T-helper 17 cell (primary cell): ENCODE measurements at regions not wholly inside any gene's neighbourhood (a gene's known extent, or its start where the extent isn't known, plus 50 kb on each side); places are given as distances from the start of the nearest gene placed in this dataset.
"Not testable (repeated sequence)": the region's sequence is repeated elsewhere in the genome, so short reads cannot be mapped to it uniquely, and the experiment has no call there.

Experiments used
- ATAC-seq: fragments of 150-1000 bp; cut with Tn5 transposase; 2 replicates; pipeline ENCODE4 v1.10.0; 2021; ENCODE audit warnings: mild to moderate bottlenecking, moderate library complexity
- DNase-seq, 3 donors: peaks; one replicate each; pipeline versions ENCODE4 v3.0.0 to v3.0.0-alpha.2; 2020 to 2021
- H3K9me3 ChIP-seq: one replicate; pipeline ENCODE4 v1.7.0; 2013; ENCODE audit warnings: low read length, mild to moderate bottlenecking; ENCODE audit not compliant: control insufficient read depth, poor library complexity, severe bottlenecking
- H3K27ac Mint-ChIP-seq: one replicate; pipeline ENCODE4 v1.8.0; 2022; ENCODE audit warnings: mild to moderate bottlenecking, moderate library complexity, mixed read lengths
- H3K27me3 Mint-ChIP-seq: one replicate; pipeline ENCODE4 v1.8.0; 2022; ENCODE audit warnings: mixed read lengths
- H3K36me3 Mint-ChIP-seq: one replicate; pipeline ENCODE4 v1.8.0; 2022; ENCODE audit warnings: low read depth, mixed read lengths
- H3K4me1 Mint-ChIP-seq: one replicate; pipeline ENCODE4 v1.8.0; 2022; ENCODE audit warnings: mild to moderate bottlenecking, mixed read lengths
- H3K4me3 Mint-ChIP-seq: one replicate; pipeline ENCODE4 v1.8.0; 2022; ENCODE audit warnings: mild to moderate bottlenecking, moderate library complexity, mixed read lengths

DNA sequence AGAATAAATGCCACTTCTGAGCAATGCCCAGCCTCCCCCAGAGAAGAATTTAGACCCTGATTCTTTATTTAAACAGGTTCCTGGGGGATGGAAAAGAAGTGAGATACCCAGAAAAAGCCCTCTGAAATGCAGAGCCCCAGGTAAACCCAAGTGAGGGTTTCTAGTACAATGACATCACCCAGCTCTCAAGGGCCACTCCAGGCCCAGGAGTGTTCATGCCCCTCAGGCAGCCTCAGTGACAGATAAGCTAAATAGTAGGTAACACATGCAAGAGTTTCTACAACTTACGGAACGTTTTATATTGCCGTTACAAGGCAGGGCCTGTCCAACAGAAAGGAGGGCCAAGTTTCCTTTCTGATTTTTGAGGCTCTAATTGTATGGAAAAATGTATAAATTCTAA is 683.7 kb upstream of the SALL1 start:
- DNase-seq (no peak), ATAC-seq (no peak)
- Mint-ChIP-seq H3K27me3 (no peaks in the 10 kb centered on the region), H3K36me3 (no peaks in the 10 kb centered on the region), H3K4me1 (no peaks in the 10 kb centered on the region), H3K4me3 (no peak overlapping the region), H3K27ac (no peak overlapping the region)
- no peaks in the 10 kb centered on the region for H3K9me3 ChIP-seq

DNA sequence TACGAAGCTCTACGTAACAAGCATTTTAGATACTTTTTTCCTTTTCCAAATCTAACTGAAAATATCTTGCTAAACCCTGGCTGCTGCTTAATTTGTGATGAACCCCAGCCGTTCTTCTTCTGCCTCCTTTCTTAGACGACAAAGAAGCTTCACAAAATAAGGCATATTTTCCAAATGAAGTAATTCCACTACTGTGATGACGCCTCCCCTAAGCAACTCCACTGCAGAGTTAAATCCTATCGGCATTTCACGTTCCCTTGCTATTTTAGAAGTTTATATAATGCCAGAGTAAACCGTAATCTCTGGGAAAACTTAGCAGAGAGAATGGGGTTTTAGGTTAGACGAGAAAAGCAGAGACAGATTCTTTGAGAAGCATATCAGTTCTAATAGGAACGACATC is 683.1 kb upstream of the SALL1 start:
- no peak overlapping the region for H3K4me3 Mint-ChIP-seq
- ATAC-seq (no peak), DNase-seq (no peak)
- H3K4me1 Mint-ChIP-seq = no peaks in the 10 kb centered on the region
- no peaks in the 10 kb centered on the region for H3K36me3 Mint-ChIP-seq
- no peaks in the 10 kb centered on the region for H3K27me3 Mint-ChIP-seq
- no peak overlapping the region for H3K27ac Mint-ChIP-seq
- no peaks in the 10 kb centered on the region for H3K9me3 ChIP-seq

DNA sequence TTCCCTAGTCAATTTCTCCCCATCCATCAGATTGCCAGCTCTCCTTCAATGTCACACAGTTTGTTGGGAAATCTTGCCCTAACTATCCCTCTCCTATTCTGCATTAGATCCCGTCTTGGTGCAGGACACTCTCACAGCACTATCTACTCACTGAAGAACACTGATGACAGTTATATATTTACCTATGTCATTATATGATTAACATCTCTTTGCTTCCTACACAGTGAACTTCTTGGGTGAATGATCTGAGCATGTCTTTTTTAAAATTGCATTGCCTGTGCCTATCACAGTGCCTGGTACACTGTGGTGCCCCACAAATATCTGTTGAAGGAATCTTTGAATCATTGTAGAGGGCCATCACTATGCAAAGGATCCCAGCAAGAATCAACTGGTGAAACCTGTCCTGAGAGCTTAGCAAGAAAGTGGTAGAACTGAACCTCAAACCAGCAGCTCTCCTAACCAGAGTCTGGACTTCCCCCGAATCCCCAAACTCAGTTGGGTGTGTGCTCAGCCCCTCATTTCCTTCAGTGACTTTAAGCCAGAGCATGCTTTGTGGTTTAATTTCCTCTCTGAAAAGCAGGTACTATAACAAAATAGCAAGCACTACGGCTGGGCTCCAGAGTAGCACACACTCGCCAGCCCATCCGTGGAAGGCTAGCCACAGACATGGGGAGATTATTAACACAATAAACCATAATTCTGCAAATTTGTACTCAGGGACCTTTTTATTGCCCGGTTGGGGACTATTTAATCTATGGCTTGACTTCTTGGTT is 680.7 kb upstream of the SALL1 start:
- no peak for DNase-seq
- H3K4me1 Mint-ChIP-seq = no peaks in the 10 kb centered on the region
- no peaks in the 10 kb centered on the region for H3K36me3 Mint-ChIP-seq
- no peak overlapping the region for H3K27ac Mint-ChIP-seq
- H3K27me3 Mint-ChIP-seq = no peaks in the 10 kb centered on the region
- no peak for ATAC-seq
- no peaks in the 10 kb centered on the region for H3K9me3 ChIP-seq
- H3K4me3 Mint-ChIP-seq = no peak overlapping the region

DNA sequence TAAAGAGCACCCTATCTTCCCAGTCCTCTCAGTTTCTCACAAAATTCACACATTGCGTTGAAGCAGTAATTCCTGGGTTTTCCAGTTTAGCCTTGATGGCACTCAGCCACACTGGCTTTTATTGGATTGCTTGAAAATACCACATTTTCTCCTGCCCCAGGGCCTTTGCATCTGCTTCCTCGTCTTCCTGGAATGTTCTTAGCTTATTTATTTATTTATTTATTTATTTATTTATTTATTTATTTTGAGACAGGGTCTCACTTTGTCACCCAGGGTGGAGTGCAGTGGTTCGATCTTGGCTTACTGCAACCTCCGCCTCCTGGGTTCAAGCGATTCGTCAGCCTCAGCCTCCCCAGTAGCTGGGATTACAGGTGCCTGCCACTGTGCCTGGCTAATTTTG is 680.0 kb upstream of the SALL1 start:
- not testable (repeated sequence) for DNase-seq, H3K27me3 Mint-ChIP-seq, H3K4me1 Mint-ChIP-seq, H3K27ac Mint-ChIP-seq, H3K36me3 Mint-ChIP-seq, H3K4me3 Mint-ChIP-seq, H3K9me3 ChIP-seq, ATAC-seq

DNA sequence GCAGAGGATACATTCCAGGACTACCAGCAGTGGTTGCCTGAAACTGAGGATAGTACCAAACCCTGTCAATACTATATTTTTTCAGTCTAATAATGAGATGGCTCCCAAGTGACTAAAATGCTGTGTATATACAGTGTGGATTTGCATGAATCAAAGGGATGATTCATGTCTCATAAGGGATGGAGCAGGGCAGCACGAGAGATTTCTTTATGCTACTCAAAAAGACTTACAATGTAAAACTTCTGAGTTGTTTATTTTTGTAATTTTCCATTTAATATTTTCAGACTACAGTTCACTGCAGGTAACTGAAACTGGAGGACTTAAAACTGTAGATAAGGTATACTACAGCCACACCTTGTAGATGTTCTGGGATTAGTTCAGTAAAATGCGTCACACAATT is 674.7 kb upstream of the SALL1 start:
- ATAC-seq = no peak
- Mint-ChIP-seq H3K4me3 (no peak overlapping the region), H3K27me3 (no peaks in the 10 kb centered on the region), H3K36me3 (no peaks in the 10 kb centered on the region), H3K27ac (no peak overlapping the region), H3K4me1 (no peaks in the 10 kb centered on the region)
- H3K9me3 ChIP-seq = no peaks in the 10 kb centered on the region
- no peak for DNase-seq

DNA sequence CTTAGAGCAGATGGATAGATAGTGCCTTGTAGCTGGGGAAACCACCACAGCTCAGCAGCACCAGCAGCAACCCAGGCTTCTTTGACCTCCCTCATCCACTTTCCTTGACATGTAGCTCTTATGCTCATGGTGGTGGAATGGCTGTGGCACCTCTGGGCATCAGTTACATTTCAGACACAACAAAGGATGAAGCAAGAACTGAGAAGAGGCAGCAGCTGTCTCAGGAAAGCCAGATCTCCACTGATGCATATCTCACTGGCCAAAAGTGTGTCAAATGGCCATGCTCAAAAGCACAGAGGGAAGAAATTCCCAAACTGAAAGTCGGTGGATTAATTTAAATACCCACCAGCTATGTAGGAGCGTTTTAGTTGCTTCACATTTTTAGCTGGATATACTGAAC is 671.4 kb upstream of the SALL1 start:
- ATAC-seq = no peak
- no peaks in the 10 kb centered on the region for H3K9me3 ChIP-seq
- no peaks in the 10 kb centered on the region for H3K27me3 Mint-ChIP-seq
- DNase-seq = no peak
- H3K4me3 Mint-ChIP-seq = no peak overlapping the region
- no peaks in the 10 kb centered on the region for H3K36me3 Mint-ChIP-seq
- H3K4me1 Mint-ChIP-seq = no peaks in the 10 kb centered on the region
- H3K27ac Mint-ChIP-seq = no peak overlapping the region

DNA sequence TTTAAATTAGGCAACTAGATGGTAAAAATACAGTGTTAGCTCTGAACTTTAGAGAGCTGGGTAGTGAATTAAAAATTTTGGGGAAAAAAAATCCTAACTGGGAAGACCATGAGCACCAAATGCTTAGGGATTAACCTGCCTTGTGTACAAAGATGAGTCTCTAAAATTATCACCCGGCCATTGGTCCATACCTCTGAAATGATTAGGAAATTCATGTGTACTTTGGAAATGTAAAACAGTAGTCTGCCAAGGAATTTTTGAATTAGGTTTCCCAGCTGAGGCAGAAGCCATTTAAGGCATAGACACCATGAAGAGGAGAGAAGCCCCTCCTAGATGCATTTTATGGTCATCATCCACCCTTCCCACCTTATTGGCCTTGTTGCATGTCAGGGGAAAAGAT is 670.5 kb upstream of the SALL1 start:
- Mint-ChIP-seq H3K27me3 (no peaks in the 10 kb centered on the region), H3K36me3 (no peaks in the 10 kb centered on the region), H3K27ac (no peak overlapping the region), H3K4me1 (no peaks in the 10 kb centered on the region), H3K4me3 (no peak overlapping the region)
- DNase-seq = no peak
- H3K9me3 ChIP-seq = no peaks in the 10 kb centered on the region
- no peak for ATAC-seq

DNA sequence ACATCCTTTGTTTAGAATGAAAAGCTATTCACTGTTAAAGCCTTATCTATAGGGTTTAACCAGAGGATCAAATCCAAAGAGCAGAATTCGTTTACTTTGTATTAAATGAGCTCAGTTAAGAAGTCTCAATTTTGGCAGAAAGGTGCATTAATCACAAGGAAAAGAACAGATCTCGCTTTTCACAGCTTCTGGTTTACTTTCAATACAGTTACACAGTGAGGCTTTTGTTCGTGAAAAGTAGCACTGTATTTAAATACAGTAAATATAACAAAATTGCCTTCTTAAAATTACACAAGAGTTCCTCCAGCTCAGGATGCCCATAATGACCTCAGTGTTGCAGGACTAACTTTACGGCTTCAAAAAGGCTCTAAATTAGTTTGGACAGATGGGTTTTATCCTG is 669.1 kb upstream of the SALL1 start:
- Mint-ChIP-seq H3K4me1 (no peaks in the 10 kb centered on the region), H3K27me3 (no peaks in the 10 kb centered on the region), H3K36me3 (no peaks in the 10 kb centered on the region), H3K4me3 (no peak overlapping the region), H3K27ac (no peak overlapping the region)
- no peaks in the 10 kb centered on the region for H3K9me3 ChIP-seq
- no peak for ATAC-seq
- DNase-seq = no peak

DNA sequence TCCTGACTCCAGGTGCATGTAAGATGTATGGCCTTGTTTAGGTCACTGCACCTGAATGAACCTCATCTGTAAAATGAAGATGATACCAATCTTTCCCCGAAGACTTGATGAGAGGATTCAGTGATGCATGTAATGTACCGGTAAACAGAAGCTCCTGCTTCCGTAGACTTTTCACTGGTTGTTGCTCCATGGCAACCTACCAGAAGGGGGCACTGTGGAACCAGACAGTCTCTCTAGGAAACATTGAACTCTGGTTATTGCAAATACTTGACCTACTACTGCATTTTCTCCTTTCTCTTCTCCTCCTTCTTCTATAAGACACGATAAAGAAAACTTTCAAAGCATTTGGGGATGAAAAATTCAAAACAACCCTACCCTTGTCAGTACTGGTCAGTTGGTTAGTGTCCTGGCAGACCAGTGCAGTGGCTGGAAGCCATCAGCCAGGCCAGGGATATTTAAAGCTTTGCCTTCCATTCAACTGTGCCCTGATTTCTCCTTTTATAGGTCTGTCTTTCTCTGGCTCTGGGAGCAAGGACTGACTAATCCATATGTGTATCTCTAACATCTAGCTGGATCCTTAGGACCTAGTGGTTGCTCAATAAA is 667.4 kb upstream of the SALL1 start:
- no peaks in the 10 kb centered on the region for H3K4me1 Mint-ChIP-seq
- no peak for DNase-seq
- no peak for ATAC-seq
- H3K36me3 Mint-ChIP-seq = no peaks in the 10 kb centered on the region
- no peaks in the 10 kb centered on the region for H3K9me3 ChIP-seq
- no peaks in the 10 kb centered on the region for H3K27me3 Mint-ChIP-seq
- H3K27ac Mint-ChIP-seq = no peak overlapping the region
- no peak overlapping the region for H3K4me3 Mint-ChIP-seq

DNA sequence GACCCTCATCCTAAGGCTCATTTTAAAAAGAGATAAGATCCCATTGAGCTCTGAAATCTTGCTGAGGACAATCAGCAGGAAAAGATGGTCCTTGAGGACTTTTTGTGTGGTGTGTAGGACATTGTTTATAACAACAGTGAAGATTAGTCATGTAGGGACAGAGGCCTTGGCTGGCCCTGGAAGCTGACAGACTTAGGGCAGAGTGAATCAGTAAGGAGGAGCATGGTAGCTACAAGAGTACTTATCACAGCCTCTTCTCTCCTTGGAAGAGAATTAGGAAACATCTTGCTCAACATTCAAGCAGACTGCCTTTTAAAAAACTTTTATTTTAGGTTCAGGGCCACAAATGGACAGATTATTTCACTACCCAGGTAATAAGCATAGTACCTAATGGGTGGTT is 665.9 kb upstream of the SALL1 start:
- H3K4me1 Mint-ChIP-seq = no peaks in the 10 kb centered on the region
- DNase-seq (no peak), ATAC-seq (no peak)
- H3K36me3 Mint-ChIP-seq = no peaks in the 10 kb centered on the region
- H3K9me3 ChIP-seq = no peaks in the 10 kb centered on the region
- no peaks in the 10 kb centered on the region for H3K27me3 Mint-ChIP-seq
- H3K27ac Mint-ChIP-seq = no peak overlapping the region
- no peak overlapping the region for H3K4me3 Mint-ChIP-seq

DNA sequence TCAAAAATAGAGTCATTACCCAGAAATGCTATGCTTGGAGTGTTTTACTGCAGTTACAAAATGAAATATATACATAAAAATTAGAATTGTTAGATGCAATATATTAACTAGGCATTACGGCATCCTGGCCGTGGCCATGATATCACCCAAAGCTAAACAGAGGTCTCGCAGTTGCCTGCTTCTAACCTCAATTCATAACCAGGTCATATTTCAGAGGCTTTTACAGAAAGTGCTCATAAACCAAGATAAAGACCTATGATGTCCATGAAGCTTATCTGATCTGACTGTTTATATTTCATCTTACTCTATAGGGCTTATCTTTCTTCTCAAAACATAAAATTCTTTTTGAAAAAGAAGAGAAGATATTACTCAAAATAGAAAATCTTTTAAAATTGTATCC is 664.5 kb upstream of the SALL1 start:
- no peaks in the 10 kb centered on the region for H3K4me1 Mint-ChIP-seq
- H3K27ac Mint-ChIP-seq = no peak overlapping the region
- no peak for DNase-seq
- H3K4me3 Mint-ChIP-seq = no peak overlapping the region
- ATAC-seq = no peak
- no peaks in the 10 kb centered on the region for H3K27me3 Mint-ChIP-seq
- H3K9me3 ChIP-seq = no peaks in the 10 kb centered on the region
- H3K36me3 Mint-ChIP-seq = no peaks in the 10 kb centered on the region

DNA sequence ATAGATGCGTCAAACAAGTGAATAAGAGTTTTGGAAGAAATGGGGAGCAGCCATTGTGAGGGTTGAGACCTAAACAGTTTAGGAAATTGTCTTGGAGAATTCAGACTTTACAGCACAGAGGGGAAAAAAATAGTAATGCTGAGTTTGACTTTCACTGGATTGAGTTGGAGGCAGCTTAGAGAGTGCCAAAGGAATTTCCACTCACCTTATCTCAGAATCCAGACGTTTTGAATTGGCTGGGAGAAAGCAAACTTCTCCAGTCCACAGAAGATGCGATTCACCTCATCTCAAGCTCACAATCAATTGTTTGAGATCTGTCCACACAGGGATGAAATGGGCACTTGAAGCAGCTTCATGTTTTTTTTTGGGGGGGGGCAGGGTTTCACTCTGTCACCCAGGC is 663.5 kb upstream of the SALL1 start:
- no peak for ATAC-seq
- DNase-seq = no peak
- no peaks in the 10 kb centered on the region for H3K27me3 Mint-ChIP-seq
- no peaks in the 10 kb centered on the region for H3K36me3 Mint-ChIP-seq
- no peak overlapping the region for H3K27ac Mint-ChIP-seq
- H3K4me3 Mint-ChIP-seq = no peak overlapping the region
- no peaks in the 10 kb centered on the region for H3K4me1 Mint-ChIP-seq
- H3K9me3 ChIP-seq = no peaks in the 10 kb centered on the region

DNA sequence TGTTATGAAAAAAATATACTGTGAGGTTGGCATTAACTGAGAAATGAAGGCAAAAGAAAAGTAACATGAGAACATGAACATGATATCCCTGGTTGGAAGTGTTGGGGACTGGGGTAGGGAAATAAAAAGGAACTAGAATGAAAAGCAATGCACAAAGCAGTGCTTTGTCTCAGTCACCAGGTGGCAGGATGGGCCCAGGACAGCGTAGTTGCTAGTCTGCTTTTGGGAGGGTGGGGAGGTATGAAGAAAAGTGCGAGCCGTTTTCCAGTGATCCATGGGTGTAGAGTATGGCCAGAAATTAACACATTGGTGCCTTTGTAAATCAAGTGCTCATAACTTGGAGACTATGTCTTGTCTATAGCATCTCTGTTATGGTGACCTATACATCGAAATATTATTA is 662.5 kb upstream of the SALL1 start:
- no peak overlapping the region for H3K4me3 Mint-ChIP-seq
- H3K4me1 Mint-ChIP-seq = no peaks in the 10 kb centered on the region
- H3K27ac Mint-ChIP-seq = no peak overlapping the region
- no peaks in the 10 kb centered on the region for H3K36me3 Mint-ChIP-seq
- no peaks in the 10 kb centered on the region for H3K9me3 ChIP-seq
- ATAC-seq = no peak
- DNase-seq = no peak
- no peaks in the 10 kb centered on the region for H3K27me3 Mint-ChIP-seq

DNA sequence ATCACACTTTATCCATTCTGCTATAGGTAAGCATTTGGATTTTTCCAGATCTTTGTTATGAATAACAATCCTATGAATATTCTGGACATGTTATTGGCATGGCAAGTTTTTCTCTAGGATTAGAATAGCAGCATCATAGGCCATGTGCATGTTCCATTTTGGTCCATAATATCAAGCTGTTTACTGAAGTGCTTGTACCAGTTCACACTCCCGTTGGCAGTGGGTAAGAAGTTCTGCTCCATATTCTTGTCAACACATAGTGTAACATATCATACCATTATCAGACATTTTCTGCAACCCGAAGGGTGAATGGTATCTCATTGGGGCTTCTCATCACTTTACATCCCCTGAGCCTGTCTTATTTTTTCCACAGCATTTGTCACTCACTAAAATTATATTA is 661.9 kb upstream of the SALL1 start:
- H3K36me3 Mint-ChIP-seq = no peaks in the 10 kb centered on the region

More for the DNA sequence above, 661.9 kb upstream of the SALL1 start:
- no peak overlapping the region for H3K27ac Mint-ChIP-seq
- H3K9me3 ChIP-seq = no peaks in the 10 kb centered on the region
- no peak overlapping the region for H3K4me3 Mint-ChIP-seq
- no peaks in the 10 kb centered on the region for H3K4me1 Mint-ChIP-seq
- DNase-seq (no peak), ATAC-seq (no peak)
- no peaks in the 10 kb centered on the region for H3K27me3 Mint-ChIP-seq
